ENCODE measurements at regions not wholly inside any gene's neighbourhood (a gene's known extent, or its start where the extent isn't known, plus 50 kb on each side); places are given as distances from the start of the nearest gene placed in this dataset.
"Not testable (repeated sequence)": the region's sequence is repeated elsewhere in the genome, so short reads cannot be mapped to it uniquely, and the experiment has no call there.

DNA sequence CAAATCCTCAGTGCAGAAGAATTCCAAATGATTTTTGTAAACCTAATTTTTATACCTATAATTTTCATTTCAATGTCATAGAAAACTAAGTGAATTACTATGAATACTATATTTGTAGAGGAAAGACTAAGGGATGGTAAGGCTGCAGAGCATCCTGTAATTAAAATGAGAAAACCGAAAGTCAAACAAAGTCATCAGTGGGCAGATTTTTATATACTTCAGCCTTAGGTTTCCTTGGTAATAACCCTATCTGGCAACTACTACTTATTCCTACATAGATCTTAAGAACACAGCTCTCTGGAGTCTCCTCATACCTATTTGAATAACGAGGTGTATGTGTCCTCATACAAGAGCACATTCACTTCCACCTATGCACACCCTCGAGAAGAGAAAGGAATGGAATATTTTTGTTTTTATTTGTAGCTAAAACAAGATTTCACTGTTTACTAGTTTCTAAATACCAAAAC, 117.9 kb upstream of the SGK1 start:
- Histone ChIP-seq H3K4me3 (peak overlapping the region in 1 of 7 experiments; percentile 11), H3K27ac (peak overlapping the region in 19 of 21 experiments; percentile 52 to 92 (median 73))

DNA sequence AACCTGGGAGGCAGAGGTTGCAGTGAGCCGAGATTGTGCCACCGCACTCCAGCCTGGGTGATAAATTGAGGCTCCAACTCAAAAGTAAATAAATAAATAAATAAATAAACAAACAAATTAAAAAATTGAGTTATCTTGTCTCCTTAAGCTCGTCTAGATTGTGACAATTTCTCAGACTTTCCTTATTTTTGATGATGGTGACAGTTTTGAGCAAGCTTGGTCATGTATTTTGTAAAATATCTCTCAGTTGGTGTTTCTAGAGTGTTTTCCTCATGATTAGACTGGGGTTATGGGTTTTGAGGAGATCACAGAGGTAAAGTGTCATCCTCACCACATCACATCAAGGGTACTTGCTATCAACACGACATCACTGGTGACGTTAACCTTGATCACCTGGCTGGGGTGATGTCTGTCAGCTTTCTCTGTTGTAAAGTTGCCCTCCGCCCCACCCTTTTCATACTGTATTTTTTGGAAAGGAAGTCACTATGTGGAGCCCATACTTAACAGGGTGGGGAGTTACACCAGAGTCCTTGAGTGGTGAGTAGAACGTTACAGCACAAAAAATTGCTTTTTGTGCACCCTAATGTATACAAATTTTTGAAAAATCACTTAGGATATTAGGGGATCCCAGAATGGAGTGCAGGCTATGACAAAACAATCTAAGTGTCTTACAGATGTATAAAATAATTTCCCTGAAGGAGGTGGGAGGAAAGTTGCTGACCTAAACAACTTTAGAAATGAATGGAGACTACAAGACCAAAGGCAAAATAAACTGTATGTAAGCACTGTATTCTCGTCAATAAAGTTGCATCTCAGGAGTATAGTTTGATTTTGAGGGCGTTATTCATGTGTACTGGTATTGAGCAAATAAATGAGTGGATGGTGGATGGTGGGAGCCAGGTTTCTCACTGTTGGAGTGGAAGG, 116.4 kb upstream of the SGK1 start:
- Histone ChIP-seq H3K27ac (no peak overlapping the region), H3K4me3 (no peak overlapping the region)

- Histone ChIP-seq H3K27ac (no peak overlapping the region), H3K4me3 (no peak overlapping the region)
Observed at GRCh38 chr6:134432036-134432435, 114.1 kb upstream of the SGK1 start.

- Histone ChIP-seq H3K4me3 (no peak overlapping the region), H3K27ac (no peak overlapping the region)
Observed at GRCh38 chr6:134431421-134431859, 113.5 kb upstream of the SGK1 start.

GRCh38 chr6:134429861-134430380, 112.0 kb upstream of the SGK1 start:
- no peak overlapping the region for H3K4me3 ChIP-seq
- peak overlapping the region in 2 of 21 experiments; percentile 13 to 49 for H3K27ac ChIP-seq

- H3K4me3 ChIP-seq: no peak overlapping the region
- no peak overlapping the region for H3K27ac ChIP-seq
Observed at GRCh38 chr6:134427721-134428120, 109.8 kb upstream of the SGK1 start.

- Histone ChIP-seq H3K27ac (no peak overlapping the region), H3K4me3 (no peak overlapping the region)
Observed at GRCh38 chr6:134426623-134427022, 108.7 kb upstream of the SGK1 start.

DNA sequence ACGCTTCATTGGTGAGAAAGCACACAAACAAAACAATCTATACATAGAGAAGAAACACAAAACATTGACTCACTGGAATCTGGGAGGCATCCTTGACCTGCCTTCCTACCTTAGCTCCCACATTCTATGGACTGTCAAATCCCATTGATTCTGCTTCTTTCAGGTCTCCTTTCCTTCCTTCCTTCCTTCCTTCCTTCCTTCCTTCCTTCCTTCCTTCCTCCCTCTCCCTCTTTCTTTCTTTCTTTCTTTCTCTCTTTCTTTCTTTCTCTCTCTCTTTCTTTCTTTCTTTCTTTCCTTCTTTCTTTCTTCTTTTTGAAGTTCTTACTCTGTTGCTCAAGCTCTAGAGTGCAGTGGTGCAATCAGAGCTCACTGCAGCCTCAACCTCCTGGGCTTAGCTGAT, 108.0 kb upstream of the SGK1 start:
- H3K4me3 ChIP-seq: not testable (repeated sequence)
- H3K27ac ChIP-seq: peak overlapping the region in 1 of 21 experiments; percentile 40

- Histone ChIP-seq H3K4me3 (no peak overlapping the region), H3K27ac (peak overlapping the region in 2 of 21 experiments; percentile 17 to 40)
Observed at GRCh38 chr6:134425513-134425912, 107.6 kb upstream of the SGK1 start.

DNA sequence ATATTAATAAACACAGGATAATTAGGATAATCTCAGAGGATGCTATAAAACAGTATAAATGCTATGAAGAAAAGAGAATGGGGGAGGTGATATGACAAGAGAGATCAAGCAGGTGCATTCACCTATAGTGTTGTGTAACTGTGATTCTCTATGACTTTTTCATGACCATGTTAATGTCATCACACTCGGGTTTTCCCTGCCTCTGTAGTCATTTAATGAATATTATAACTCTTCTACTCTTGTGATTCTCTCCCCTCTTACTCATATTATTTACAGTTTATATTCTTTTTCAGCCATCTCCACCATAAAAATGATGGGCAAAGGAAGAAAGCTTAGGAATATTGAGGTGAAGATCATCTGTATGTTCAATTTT, 106.9 kb upstream of the SGK1 start:
- Histone ChIP-seq H3K27ac (peak overlapping the region in 5 of 21 experiments; percentile 17 to 52 (median 46)), H3K4me3 (no peak overlapping the region)

DNA sequence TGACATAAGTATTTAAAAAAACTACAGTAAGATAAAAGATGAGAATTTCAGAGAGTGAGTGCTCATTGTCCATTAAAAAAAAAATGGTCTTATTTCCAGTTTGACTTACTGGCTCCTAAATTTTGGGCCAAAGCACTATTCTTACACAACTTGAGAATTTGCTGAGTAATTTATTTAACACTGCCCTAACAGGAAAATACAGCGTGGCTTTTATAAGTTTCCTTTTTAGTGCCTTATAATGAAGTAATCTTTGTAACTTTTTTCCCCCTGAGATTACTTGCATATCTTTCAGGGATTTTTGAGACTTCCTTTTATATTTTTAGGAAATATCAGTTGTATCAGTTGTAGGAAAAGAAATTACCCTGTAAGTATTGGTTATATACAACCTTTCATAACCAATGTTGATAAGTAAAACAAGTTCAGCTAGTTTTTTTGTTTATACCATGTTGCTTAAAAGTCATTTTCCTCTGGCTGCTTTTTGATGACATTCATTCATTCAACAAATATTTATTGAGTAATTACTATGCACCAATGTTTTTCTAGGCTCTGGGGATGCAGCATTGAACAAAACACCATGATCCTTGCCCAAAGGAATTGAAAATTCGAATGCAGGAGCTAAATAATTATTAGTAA, 106.4 kb upstream of the SGK1 start:
- H3K4me3 ChIP-seq: no peak overlapping the region
- H3K27ac ChIP-seq: peak overlapping the region in 4 of 21 experiments; percentile 46 to 65 (median 52)

DNA sequence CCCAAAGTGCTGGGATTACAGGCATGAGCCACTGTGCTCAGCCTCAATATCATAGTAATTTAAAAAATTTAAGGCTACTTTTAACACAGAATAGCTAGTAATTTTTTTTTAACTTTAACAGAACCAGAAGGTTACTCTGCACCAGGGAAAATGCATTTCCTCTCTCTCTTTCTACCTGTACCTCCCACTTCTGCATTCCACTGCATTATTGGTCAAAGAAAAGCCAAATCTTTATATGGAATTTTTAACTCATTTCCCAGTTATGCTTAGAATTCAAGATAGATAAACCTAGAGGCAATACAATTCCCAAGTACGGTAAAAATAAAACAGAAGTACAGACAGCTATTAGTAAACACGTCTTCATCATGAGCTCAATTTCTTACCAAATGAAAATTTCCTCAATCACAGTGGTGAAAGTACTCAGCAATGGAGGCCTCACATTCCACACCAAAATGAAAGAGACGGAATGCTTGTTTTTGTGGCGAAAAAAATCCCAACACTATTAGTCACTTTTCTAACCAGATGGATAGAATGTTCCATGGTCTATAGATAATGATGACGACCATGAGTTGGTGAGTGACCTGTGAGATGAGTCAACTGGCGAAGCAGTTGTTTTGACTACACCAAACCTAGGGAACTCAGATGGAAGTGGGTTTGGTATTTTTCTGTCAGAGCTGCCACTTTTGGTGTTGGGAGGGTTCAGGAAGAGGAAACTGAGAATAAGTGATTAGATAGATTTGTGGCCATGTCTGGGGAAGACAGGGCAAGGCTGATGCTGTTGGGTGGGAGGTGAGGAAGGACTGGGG, 104.7 kb upstream of the SGK1 start:
- H3K4me3 ChIP-seq: no peak overlapping the region
- H3K27ac ChIP-seq: peak overlapping the region in 10 of 21 experiments; percentile 6 to 79 (median 50)

DNA sequence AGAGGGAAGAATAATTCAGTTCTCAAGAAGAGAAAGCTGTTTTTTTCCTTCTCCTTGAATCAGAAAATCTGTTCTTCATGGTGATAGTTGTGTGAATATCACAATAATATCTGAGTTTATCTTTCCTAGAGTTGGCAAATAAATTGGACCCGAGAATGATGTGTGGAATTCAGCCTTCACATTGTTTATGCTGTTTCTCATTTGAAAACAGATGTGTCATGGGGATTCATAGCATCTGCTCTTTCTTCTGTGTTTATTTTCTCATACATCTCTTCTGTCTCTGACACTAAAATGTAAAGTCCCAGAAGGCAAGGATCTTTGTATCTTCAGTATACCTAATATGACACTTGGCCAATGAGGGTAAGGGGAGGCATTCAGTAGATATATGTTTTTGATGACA, 103.6 kb upstream of the SGK1 start:
- no peak overlapping the region for H3K4me3 ChIP-seq
- peak overlapping the region in 3 of 21 experiments; percentile 14 to 59 (median 36) for H3K27ac ChIP-seq

GRCh38 chr6:134420614-134421181, 102.8 kb upstream of the SGK1 start:
- Histone ChIP-seq H3K4me3 (no peak overlapping the region), H3K27ac (peak overlapping the region in 3 of 21 experiments; percentile 5 to 51 (median 36))

GRCh38 chr6:134419716-134420115, 101.8 kb upstream of the SGK1 start:
- Histone ChIP-seq H3K4me3 (no peak overlapping the region), H3K27ac (peak overlapping the region in 1 of 21 experiments; percentile 51)

DNA sequence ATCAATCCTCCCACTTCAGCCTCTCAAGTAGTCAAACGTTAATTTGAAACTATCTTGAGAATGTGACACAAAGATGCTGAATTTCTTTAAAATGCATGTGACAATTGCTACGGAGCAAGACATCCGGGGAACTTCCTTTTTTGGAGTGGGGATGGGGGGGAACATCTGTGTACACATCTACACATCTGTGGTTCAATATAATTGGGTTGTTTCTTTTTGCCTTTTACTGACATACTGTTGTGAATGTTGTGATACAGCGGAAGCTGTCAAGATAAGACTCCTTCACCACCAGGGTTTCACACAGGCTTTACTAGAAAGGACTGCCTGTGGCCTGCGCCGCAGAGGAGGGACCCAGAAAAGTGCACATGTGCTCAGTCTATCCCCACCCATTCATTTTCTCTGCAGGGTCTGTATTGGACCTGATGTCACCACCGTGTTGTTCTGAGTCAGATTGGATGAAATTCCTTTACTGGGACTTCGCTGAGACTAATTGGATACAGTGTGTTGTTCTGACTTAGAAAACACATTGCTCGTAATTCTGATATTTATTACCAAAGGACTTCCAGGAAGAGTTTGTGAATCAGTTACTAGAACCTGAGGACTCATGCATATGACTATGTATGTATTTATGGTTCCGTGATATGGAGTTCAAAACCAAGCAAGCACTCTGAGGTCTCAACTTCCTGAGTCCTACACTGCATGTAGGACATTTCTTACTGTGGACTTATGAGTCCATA, 98.7 kb upstream of the SGK1 start:
- peak overlapping the region in 3 of 21 experiments; percentile 11 to 26 (median 26) for H3K27ac ChIP-seq
- no peak overlapping the region for H3K4me3 ChIP-seq

GRCh38 chr6:134415656-134416055, 97.7 kb upstream of the SGK1 start:
- Histone ChIP-seq H3K4me3 (no peak overlapping the region), H3K27ac (no peak overlapping the region)

DNA sequence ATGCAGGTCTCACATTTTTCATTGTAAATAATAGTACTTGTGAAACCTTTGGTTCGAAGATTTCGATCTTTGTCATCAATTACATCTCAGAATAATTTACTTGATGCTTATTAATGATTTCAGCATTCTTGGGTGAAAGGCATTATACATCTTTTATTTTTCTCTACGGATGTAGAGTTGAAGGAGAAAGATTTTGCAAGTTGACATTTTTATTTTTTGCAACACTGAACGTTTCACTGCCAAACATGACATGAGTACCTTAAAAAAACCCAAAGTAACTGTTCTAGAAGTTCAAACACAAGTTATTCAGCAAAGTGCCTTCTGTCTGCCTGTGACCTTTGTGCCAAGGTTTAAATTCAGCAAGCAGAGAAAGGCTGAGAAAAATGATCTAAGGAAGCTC, 97.3 kb upstream of the SGK1 start:
- Histone ChIP-seq H3K27ac (no peak overlapping the region), H3K4me3 (no peak overlapping the region)

DNA sequence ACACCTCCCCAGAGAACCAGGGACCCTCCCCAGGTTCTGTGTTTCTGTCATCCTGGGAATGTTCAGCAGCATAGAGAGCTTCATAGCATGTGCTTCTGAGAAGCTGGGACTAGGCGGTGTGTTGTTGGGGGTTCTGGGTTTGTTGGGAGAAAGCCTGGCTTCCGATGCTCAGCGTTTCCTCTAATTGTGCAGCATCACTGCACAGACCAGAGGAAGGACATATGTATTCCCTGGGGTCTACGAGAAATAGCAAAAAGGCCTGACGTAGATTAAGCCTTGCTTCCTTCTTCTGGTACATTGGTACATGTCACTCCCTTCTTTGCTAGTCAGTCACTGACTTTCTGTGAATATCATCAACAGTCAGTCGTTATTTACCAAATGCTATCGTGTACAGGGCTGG, 96.9 kb upstream of the SGK1 start:
- H3K4me3 ChIP-seq: no peak overlapping the region
- H3K27ac ChIP-seq: peak overlapping the region in 5 of 21 experiments; percentile 2 to 65 (median 51)
